HL-60 (cell line): ENCODE measurements at regions not wholly inside any gene's neighbourhood (a gene's known extent, or its start where the extent isn't known, plus 50 kb on each side); places are given as distances from the start of the nearest gene placed in this dataset.

Source experiments
- DNase-seq, 2 experiments: peaks; one replicate each; pipeline ENCODE4 v3.0.0-alpha.2; 2010 to 2020; ENCODE audit warnings: low read depth in 1 of 2, low spot score in 1 of 2
- H3K27ac ChIP-seq: fragments of 250-450 bp; sonication (Bioruptor Pico); replicated peaks from 2 replicates; pipeline ENCODE4 v1.5.1; 2020; ENCODE audit warnings: mild to moderate bottlenecking, moderate library complexity
- H3K27me3 ChIP-seq: fragments of 250-450 bp; sonication (Bioruptor Pico); 2 replicates; pipeline ENCODE4 v1.5.1; 2021; ENCODE audit warnings: mild to moderate bottlenecking, moderate library complexity; ENCODE audit not compliant: insufficient read depth, poor library complexity, severe bottlenecking
- H3K4me3 ChIP-seq: replicated peaks from 2 replicates; pipeline ENCODE4 v1.5.1; 2011; ENCODE audit warnings: mild to moderate bottlenecking, control low read depth, low read length; ENCODE audit not compliant: insufficient read depth
- CTCF ChIP-seq: IDR thresholded peaks from one replicate; pipeline ENCODE4 v1.5.1; 2011; ENCODE audit warnings: low read length, control low read depth, inconsistent platforms; ENCODE audit not compliant: insufficient read depth
- GABPA ChIP-seq: IDR thresholded peaks from 2 replicates; pipeline ENCODE4 v1.6.1; 2012; ENCODE audit warnings: low read depth
- POLR2AphosphoS5 ChIP-seq: IDR thresholded peaks from 2 replicates; pipeline ENCODE4 v1.6.1; 2012; ENCODE audit warnings: low read depth
- REST ChIP-seq: IDR thresholded peaks from 2 replicates; pipeline ENCODE4 v1.6.1; 2012; ENCODE audit warnings: low read depth; ENCODE audit not compliant: insufficient replicate concordance
- SPI1 ChIP-seq: IDR thresholded peaks from 2 replicates; pipeline ENCODE4 v1.6.1; 2012; ENCODE audit warnings: low read depth, mild to moderate bottlenecking, borderline replicate concordance

GRCh38 chr20:53757472-53757913 is 163.9 kb upstream of the ZNF217 start:
- H3K27ac ChIP-seq = no peak overlapping the region
- H3K27me3 ChIP-seq = no peaks in the 10 kb centered on the region
- no peak for TF ChIP-seq CTCF
- TF ChIP-seq POLR2AphosphoS5 = no peak
- no peak for TF ChIP-seq GABPA
- no peak for TF ChIP-seq REST
- no peak for TF ChIP-seq SPI1
- no peak for DNase-seq
- H3K4me3 ChIP-seq = no peak overlapping the region

- Histone ChIP-seq H3K4me3 (no peak overlapping the region), H3K27ac (peak overlapping the region; percentile 11), H3K27me3 (no peaks in the 10 kb centered on the region)
- no peak for DNase-seq
- no peak for TF ChIP-seq GABPA
- no peak for TF ChIP-seq SPI1
- no peak for TF ChIP-seq CTCF
- no peak for TF ChIP-seq POLR2AphosphoS5
- TF ChIP-seq REST = no peak
Measured at GRCh38 chr20:53755733-53756531, 162.3 kb upstream of the ZNF217 start.

- H3K4me3 ChIP-seq = no peak overlapping the region
- no peak for DNase-seq
- no peak for TF ChIP-seq GABPA
- TF ChIP-seq CTCF = no peak
- TF ChIP-seq SPI1 = no peak
- TF ChIP-seq REST = no peak
- no peak for TF ChIP-seq POLR2AphosphoS5
- H3K27ac ChIP-seq = peak overlapping the region; percentile 63
- no peaks in the 10 kb centered on the region for H3K27me3 ChIP-seq
Measured at GRCh38 chr20:53753880-53754459, 160.3 kb upstream of the ZNF217 start.
